NOMO-1 treated with dmso at 0.1 percent for 144 hours (cell line): ENCODE measurements at regions not wholly inside any gene's neighbourhood (a gene's known extent, or its start where the extent isn't known, plus 50 kb on each side); places are given as distances from the start of the nearest gene placed in this dataset.
"Not testable (repeated sequence)": the region's sequence is repeated elsewhere in the genome, so short reads cannot be mapped to it uniquely, and the experiment has no call there.

ENCODE experiments used
- DNase-seq: peaks from one replicate; lab custom pipeline; 2025; ENCODE audit not compliant: unreplicated experiment; lab: John Stamatoyannopoulos, UW

DNA sequence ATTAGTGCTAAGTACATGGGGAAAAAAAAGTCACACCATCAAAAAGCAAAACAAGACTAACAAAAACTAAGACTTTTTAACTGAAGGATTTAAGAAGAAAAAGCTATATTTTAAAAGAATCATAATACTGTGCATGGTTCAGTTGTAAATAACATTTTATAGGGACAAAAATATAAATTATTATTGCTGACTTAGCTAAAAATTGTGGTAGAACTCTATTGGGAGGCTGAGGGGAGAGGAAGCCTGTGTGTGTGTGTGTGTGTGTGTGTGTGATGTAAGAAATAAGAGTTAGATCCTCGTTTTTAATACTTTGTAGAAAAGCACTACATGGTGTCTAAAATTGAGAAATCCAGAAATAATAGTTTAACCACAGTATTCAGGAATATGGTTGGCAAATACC, 1950.9 kb upstream of the TENM3 start:
- no peak for DNase-seq

DNA sequence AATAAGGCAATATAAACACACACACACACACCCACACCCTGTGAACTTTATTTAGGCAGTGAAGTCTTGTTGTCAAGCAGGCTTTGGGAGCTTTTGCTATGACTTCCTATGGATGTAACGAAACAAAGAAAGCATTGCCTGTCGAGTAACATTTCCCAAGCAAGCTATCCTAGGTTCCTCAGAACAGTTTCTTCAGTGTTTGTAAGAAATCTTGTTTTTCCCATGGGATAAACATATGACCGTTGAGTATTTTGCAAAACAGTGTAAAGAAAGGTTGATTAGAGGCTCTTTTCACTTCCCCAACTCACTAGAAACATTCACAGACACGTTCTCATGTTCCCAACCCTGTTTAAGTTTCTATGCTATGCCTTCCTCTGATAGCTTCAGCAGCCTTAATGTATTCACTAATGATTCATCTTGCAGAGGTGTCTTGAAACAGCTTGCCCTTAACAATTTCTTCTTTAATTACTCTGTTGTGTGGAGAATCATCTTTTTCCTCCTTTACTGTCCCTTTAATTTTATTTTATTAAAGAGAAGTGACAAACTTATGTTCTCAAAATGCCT, 1947.1 kb upstream of the TENM3 start:
- DNase-seq: no peak

DNA sequence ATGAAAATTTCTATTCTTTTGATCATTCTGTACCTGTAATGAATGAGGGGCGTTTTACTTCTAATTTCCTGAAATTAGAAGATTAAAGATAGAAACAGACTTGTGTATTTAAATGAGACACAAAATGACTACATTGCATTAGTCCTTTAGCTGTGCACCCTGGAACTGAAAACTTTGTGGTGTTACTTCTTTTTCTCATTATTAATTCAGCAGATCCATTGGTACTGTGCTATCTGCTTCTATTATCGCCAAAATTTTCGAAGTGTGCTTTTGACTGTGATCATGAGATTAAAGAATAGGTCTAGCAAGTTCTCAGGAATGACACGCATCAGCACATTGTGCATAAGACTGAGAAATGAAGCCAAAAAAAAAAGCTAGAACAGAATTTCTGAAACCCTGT, 1938.9 kb upstream of the TENM3 start:
- DNase-seq: no peak

DNA sequence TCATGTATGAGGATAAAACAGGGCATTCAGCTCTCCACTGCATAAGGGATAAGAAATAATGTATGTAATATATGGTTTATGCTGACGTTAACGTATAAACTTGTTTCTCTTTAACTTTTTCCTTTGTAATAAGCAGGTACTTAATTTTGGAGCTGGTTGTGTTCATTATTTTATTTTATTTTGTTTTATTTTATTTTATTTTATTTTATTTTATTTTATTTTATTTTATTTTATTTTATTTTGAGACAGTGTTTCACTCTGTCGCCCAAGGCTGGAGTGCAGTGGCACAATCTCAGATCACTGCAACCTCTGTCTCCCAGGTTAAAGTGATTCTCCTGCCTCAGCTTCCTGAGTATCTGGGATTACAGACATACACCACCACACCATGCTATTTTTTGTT, 1932.6 kb upstream of the TENM3 start:
- DNase-seq: no peak

DNA sequence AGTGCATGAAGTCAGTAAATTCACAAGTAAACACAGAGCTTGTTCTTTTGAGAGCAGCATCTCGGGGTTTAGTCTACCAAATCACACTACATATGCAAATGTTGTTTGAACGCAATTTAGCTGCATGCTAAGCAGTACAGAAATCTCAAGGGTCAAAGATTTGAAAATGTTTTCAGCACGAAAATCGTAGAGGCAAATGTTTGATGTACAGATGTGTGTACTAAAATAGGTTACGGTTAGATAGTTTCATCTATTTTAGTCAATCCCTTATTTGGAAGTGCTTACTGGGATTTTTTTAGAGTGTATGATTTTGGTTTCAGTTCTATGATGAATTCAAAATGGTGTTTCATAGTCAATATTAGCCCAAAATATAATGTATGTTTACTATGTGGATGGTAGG, 1928.2 kb upstream of the TENM3 start:
- no peak for DNase-seq

DNA sequence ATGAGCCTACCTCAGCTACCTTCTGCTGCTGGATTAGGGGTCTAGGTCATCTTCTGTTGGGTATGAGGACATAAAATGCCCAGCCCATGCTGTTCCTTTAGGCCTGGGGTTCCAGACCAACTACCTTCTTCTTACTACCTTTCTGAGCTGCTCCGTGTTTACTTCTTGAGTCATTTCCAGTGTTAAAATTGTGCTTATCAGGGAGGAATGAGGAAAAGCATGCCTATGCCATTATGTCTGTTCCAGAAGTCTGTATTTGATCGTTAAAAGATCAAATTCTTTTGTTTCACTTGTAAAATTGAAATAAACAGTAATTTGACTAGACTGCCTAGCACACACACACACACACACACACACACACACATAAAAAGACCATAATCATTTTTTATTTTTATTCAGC, 1912.7 kb upstream of the TENM3 start:
- no peak for DNase-seq

DNA sequence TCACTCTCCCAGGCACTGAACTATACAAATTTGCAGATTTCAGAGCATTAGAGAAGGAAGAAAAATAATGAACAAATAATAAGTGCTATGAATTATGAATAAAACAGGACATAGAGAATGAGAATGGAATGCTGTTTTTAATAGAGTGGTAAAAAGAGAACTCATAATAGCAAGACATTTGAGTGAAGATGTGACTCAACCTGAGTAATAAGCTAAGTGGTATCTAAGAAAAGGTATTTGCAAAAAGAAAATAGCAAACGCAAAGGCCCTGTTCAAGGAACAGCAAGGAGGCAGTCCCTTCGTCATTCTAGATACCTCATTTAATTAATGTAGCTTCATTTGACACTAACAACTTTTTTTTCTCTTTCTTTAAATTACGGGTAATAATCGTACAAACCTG, 1910.0 kb upstream of the TENM3 start:
- no peak for DNase-seq

DNA sequence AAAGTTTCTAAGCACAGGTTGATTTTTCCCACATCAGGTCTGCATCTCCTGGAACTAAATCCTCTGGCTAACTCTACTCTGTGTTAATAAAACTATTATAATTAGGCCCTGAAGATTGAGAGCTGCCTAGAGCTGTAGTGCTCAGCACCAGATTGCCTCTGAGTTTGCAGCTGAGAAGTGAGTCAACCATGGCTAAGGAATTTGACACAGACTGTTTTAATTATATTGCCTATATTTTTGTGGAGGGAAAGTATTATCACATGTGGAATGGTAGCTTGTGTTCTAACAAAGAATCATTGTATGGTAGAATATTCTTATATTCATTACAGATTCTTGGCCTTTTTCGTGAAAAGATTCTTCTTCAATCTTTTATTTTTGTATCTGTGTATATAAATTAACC, 1907.6 kb upstream of the TENM3 start:
- no peak for DNase-seq

DNA sequence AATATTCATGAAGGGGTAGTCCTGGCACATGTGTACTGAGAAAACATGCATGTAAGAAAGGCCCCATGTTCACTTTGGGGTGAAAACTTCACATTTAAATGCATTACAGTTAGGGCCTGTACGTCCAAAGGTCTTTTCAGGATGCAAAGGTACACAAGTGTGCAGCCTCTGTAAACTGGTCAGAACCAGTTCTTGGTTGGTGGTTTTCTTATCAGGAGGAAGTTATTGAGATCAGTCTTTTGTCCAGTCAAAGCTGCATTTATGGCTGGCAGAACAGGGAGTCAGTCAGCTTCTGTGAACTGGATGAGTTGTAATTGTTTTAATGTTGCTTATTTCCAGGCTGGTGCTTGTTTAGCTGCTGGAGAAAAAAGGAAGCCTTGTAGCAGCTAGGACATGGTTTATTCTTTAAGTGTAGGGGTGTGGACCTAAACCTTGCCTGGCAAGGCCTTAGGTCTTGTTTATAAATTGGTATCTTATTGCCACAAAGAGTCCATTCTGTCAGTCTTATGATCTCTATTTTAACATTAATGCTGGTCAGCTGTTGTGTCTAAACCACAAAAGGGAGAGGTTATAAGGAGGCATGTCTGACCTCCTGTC, 1906.6 kb upstream of the TENM3 start:
- no peak for DNase-seq

DNA sequence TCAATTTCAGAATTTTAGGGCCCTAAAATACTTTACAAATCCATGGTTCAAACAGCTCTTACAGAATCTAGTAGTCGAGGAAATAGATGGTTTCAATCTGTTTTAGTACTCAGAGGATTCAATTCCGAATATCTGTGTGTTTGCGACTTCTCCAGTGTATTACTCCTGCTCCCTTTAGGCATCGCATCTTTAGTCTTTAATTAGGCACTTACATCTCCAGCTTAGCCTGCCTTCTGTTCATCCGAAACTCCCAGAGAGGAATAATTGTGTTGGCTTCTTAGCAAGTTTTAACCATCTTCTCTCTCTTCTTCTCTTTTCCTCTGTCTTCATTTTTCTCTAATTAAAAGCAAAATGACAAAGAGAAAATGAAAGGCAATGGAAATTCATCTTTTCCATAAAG, 1901.3 kb upstream of the TENM3 start:
- DNase-seq: no peak

DNA sequence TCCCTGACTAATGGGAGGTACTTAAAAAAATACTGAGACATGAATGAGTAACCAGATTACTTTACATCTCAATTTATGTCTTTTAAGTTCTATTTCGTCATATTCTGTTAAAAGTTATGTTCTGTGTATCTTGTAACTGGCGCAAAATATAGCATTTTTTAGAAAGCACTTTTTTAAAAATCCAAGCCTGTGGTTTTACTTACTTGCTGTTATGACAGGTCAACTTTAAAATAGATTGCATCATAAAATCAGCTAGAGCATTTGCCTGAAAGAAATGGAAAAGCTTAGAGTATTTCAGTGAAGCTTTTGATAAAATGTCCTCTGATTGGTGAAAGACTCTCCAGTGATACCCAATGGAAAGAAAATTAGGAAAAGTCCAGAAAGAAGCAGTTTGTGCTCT, 1892.3 kb upstream of the TENM3 start:
- DNase-seq: no peak

DNA sequence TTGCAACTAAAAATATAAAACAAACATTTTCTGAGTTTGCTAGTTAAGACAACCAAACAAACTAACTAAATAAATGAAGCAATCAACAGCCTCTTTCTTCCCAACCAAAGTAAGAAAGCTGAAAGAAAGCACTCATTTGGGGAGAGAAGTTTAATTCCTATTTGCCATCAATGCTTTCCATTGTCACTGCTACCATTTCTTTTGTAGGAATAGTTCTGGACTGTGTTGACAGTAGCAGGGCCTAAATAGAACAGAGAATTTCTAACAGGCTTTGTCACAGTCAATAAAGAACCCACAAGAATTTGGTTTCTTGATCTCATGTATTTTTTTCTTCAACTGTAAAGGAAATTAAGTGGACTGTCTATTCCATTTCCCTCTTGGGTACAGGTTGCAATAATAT, 1886.4 kb upstream of the TENM3 start:
- DNase-seq: no peak

DNA sequence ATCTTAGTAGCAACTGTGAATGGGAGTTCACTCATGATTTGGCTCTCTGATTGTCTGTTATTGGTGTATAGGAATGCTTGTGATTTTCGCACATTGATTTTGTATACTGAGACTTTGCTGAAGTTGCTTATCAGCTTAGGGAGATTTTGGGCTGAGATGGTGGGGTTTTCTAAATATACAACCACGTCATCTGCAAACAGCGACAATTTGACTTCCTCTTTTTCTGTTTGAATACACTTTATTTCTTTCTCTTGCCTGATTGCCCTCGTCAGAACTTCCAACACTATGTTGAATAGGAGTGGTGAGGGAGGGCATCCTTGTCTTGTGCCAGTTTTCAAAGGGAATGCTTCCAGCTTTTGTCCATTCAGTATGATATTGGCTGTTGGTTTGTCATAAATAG, 1883.1 kb upstream of the TENM3 start:
- DNase-seq: not testable (repeated sequence)

DNA sequence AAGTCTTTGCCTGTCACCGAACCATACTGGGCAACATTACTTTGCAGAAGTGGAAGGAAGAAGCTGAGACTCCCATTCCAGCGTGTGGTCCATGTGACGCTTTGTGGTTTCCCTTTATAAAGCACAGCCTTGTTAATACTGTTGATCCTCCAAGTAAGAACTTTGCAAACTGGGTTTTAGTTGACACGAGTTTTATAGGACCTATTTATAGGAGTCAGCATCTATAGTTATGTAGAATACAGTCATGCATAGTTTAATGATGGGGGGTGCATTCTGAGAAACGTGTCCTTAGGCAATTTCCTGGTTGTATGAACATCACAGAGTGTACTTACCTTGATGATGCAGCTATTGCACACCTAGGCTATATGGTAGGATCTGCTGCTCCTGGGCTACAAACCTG, 1879.4 kb upstream of the TENM3 start:
- no peak for DNase-seq

DNA sequence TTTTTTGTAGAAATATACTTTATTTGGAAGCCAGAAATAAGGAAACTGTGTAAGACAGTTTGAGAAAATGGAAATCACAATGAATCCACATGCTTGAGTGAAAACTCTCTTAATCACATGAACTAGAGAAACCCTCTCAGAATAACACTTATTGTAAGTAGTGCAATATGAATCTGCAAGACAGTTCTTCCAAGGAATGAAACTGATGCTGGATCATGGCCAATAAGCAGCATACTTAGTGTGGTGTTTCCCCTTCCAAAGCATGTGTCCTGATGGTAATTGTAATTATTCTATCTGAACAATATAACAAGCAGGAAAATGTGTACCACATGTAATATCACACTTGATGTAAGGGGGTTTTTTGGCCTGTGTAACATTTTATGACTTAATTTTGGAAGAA, 1870.5 kb upstream of the TENM3 start:
- no peak for DNase-seq

DNA sequence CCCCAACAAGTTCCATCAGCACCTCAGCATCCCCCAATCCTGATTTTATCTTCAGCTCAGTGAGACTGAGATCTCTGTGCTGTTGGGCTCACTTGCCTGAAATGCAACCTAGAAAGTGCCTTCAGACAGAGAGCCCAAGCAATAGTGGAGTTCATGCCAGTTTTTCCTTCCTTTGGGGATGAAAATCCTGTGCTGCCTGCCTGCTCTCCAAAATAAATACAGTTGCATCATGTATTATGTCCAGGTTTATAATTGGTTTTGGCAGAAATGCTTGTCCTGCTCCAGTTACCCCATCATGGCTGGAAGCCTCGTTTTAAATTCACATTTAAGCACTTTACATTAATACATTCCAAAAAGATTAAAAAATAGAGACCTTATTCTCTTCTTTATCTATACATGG, 1865.5 kb upstream of the TENM3 start:
- DNase-seq: no peak

DNA sequence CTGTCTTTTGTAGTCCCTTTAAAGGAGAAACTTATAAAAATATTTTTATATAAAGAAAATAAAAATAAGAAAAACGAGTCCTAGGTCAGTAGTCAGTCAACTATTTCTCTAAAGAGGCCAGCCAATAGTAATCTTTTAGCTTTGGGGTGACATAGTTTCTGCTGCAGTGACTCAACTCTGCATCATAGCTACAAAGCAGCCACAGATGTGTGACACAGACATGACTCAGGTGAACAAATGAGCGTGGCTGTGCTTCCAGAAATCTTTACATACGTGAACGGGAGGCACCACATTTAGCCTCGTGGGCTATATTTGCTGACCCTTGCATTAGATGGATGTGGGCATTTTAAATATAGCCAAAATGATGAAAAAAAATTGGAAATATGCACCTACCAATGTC, 1862.5 kb upstream of the TENM3 start:
- DNase-seq: no peak

DNA sequence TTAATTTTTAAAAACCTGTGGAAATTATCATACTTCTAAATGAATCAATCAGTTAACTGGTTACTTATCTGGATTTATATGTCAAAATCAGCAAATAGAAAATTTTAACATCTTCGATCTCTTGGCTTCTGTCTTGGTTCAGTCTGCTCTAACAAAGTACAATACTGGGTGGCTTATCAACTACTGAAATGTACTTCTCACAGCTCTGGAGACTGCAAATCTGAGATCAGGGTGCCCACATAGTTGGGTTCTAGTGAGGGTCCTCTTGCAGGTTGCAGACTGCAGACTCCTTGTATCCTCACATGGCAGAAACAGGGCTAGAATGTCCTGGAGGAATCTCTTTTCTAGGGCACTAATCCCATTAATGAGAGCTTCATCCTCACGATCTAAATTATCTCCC, 1851.6 kb upstream of the TENM3 start:
- no peak for DNase-seq

DNA sequence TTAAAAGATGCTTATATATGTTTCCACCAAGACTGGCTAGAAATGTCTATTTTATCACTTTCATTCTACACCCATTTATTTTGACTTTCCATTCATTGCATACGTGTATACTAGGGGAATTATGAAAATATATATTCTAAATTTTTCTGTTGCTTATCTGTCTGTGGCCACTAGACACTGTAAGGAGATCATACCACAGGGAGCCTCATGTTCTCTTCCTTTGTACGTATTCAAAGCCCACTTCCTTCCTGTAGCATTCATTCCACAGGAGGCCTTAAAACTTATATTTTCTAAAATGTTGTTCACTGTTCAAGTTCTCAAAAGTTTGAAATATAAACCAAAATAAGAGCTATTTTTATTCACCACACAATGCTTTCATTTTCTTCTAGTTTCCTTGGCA, 1848.9 kb upstream of the TENM3 start:
- no peak for DNase-seq

DNA sequence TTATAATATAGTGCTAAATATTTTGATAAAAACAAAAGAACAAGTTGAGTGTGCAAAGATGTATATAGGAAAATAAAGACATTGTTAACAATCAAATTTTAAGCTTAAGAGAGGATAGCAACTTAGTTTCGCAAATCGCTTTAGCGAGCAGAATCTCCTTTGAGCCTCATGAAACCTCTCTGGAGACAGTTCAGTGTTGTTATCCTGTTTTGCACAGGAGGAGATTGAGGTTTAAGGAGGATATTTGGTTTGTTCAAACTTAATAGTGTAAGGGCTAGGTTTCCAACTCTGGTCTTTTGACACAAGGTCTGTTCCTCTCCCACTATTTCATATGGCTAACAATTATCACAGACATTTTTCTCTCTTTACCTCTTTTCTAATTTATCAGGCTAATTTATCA, 1848.5 kb upstream of the TENM3 start:
- no peak for DNase-seq

DNA sequence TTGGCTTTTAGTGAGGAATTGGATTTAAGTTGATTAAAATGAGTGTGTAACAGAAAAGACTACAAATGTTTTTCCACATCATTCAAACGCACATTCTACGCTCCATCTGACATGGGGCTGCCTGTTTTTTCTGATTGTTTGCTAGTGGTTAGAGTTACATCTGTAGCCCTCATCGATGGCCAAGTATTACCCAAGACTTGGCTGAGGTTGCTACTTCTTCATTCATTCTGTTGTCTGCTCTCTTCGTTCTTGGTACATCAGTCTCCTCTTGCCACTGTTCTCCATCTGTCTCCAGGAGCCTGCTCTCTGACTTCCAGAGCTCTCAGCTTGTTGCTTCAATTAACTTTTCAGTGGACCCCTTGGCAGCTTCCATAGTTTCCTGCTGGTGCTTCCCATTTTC, 1844.6 kb upstream of the TENM3 start:
- no peak for DNase-seq

DNA sequence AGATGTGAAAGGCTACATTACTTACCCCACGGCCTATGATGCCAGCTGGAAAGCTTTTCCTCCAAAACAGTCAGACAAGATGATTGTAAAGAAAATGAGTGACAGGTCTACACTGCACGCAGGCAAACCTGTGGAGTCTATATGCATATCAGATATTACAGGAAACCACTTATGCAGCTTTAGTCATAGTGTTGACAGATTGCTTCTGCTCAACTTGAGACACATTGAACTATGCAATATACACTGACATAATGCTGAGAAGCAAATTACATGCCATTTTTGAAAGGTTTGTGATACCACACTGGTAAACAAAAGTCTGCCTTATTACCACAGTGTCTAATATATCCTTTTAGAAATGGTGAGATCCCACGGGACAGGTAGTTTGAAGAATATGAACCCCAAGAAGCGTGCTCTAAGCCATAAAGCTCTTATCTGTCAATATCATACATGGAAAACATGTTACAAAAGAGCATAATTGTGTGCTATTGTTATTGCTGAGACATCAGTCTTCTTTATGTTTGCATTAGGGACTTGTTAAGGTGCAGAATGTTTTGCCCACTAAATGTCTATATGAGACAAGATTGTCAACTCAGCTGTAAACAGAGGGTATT, 1835.8 kb upstream of the TENM3 start:
- no peak for DNase-seq
